Keratinocyte (primary cell): ENCODE measurements at regions not wholly inside any gene's neighbourhood (a gene's known extent, or its start where the extent isn't known, plus 50 kb on each side); places are given as distances from the start of the nearest gene placed in this dataset.

Experiments used
- DNase-seq: peaks from one replicate; pipeline ENCODE4 v3.0.0-alpha.2; 2011; ENCODE audit warnings: low read depth, missing footprints, low spot score
- FAIRE-seq: peaks from 2 replicates; lab custom pipeline; 2011; peaks lifted over from hg19 to GRCh38; lab: Jason Lieb, UNC
- H2AFZ ChIP-seq: 2 replicates; pipeline ENCODE4 v1.6.0; 2012; ENCODE audit warnings: low read length, control low read depth, inconsistent platforms; ENCODE audit not compliant: control insufficient read depth
- H3K27ac ChIP-seq: 2 replicates; pipeline ENCODE4 v1.5.1; 2011; ENCODE audit warnings: low read length; ENCODE audit not compliant: control insufficient read depth, insufficient read depth
- H3K27me3 ChIP-seq: 3 replicates; pipeline ENCODE4 v1.6.0; 2011; ENCODE audit warnings: low read length; ENCODE audit not compliant: control insufficient read depth, insufficient read depth; ENCODE audit errors: extremely low read depth
- H3K36me3 ChIP-seq, 2 experiments: 2 replicates in 1 of 2; 3 replicates in 1 of 2; pipeline ENCODE4 v1.5.1; 2011; ENCODE audit warnings: low read length in 2 of 2, mild to moderate bottlenecking in 1 of 2; ENCODE audit not compliant: control insufficient read depth in 2 of 2, insufficient read depth in 2 of 2; ENCODE audit errors: extremely low read depth in 1 of 2
- H3K4me1 ChIP-seq: 3 replicates; pipeline ENCODE4 v1.5.1; 2011; ENCODE audit warnings: low read length; ENCODE audit not compliant: control insufficient read depth, insufficient read depth; ENCODE audit errors: extremely low read depth
- H3K4me2 ChIP-seq: 3 replicates; pipeline ENCODE4 v1.6.0; 2011; ENCODE audit warnings: low read depth, low read length; ENCODE audit not compliant: control insufficient read depth, insufficient read depth; ENCODE audit errors: extremely low read depth
- H3K4me3 ChIP-seq, 3 experiments: fragments of 200-600 bp in 1 of 3; sonication (generic) in 1 of 3; 2 replicates in 2 of 3; 3 replicates in 1 of 3; pipeline ENCODE4 v1.5.1; 2011 to 2016; ENCODE audit warnings: low read length in 3 of 3, mild to moderate bottlenecking in 3 of 3, control low read depth in 2 of 3, inconsistent platforms in 1 of 3, low read depth in 1 of 3, mixed read lengths in 1 of 3, mixed run types in 1 of 3, moderate library complexity in 1 of 3; ENCODE audit not compliant: control insufficient read depth in 2 of 3, insufficient read depth in 2 of 3; ENCODE audit errors: extremely low read depth in 1 of 3
- H3K79me2 ChIP-seq: 2 replicates; pipeline ENCODE4 v1.6.0; 2012; ENCODE audit warnings: low read length; ENCODE audit not compliant: control insufficient read depth, insufficient read depth
- H3K9ac ChIP-seq: 3 replicates; pipeline ENCODE4 v1.6.0; 2011; ENCODE audit warnings: low read length; ENCODE audit not compliant: control insufficient read depth, insufficient read depth; ENCODE audit errors: extremely low read depth
- H3K9me1 ChIP-seq: 3 replicates; pipeline ENCODE4 v1.6.0; 2011; ENCODE audit warnings: low read length; ENCODE audit not compliant: control insufficient read depth, insufficient read depth; ENCODE audit errors: extremely low read depth
- H3K9me3 ChIP-seq: 2 replicates; pipeline ENCODE4 v1.5.1; 2012; ENCODE audit warnings: low read depth, low read length; ENCODE audit not compliant: control insufficient read depth
- H4K20me1 ChIP-seq: 3 replicates; pipeline ENCODE4 v1.6.0; 2011; ENCODE audit warnings: low read length; ENCODE audit not compliant: control insufficient read depth, insufficient read depth; ENCODE audit errors: extremely low read depth
- EZH2 ChIP-seq: IDR thresholded peaks from one replicate; pipeline ENCODE4 v1.6.1; 2012; ENCODE audit warnings: inconsistent platforms, mild to moderate bottlenecking, low read length, moderate library complexity
- dilution Hi-C: fragments of 300-500 bp; cut with MboI; formaldehyde crosslinking; loops from one replicate; pipeline ENCODE4 v1.7.0; 2020; ENCODE audit warnings: low sequenced_read_pairs; ENCODE audit not compliant: extremely low pct_ligation_motif_present
- TF ChIP-seq, protein P1 (sequence below), 3 experiments: IDR thresholded peaks in 1 of 3; conservative IDR thresholded peaks in 1 of 3; optimal IDR thresholded peaks in 1 of 3; 2 replicates in 2 of 3; 3 replicates in 1 of 3; pipeline versions ENCODE3 to v1.5.1; 2011; ENCODE audit warnings: low read length in 3 of 3, mild to moderate bottlenecking in 3 of 3, moderate library complexity in 2 of 3, control low read depth in 1 of 3, inconsistent platforms in 1 of 3; ENCODE audit not compliant: insufficient read depth in 2 of 3; ENCODE audit errors: extremely low read depth in 1 of 3

DNA sequence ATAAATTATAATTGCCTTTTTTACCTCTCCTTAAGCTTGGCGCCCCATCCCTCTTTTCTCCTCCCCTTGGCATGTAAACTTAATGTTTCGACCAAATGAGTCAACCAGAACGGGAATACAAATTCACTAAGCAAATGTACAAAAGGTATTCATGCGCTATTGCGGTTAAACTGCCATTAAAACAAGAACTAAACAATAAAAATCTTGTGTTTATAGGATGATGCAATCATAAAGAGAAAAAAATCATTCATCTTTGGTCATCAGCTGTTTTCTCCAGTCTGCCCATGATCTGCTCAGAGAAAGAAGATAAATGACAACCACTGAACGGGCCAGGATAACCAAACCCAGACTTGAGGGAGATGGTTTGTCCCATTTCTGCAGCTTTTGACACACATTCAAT is 534.2 kb upstream of the PLXNA2 start:
- Histone ChIP-seq H3K79me2 (no peaks in the 10 kb centered on the region), H3K36me3 (no peaks in the 10 kb centered on the region), H2AFZ (no peak overlapping the region), H3K4me2 (peak overlapping the region; percentile 0), H3K9me1 (no peaks in the 10 kb centered on the region), H3K9me3 (no peaks in the 10 kb centered on the region), H3K4me3 (no peak overlapping the region), H3K9ac (no peak overlapping the region), H4K20me1 (no peaks in the 10 kb centered on the region), H3K27ac (no peak overlapping the region), H3K4me1 (no peaks in the 10 kb centered on the region), H3K27me3 (no peaks in the 10 kb centered on the region)
- FAIRE-seq: no peak
- DNase-seq: peak; percentile 13
- TF ChIP-seq EZH2: no peak
- TF ChIP-seq, protein P1, sequence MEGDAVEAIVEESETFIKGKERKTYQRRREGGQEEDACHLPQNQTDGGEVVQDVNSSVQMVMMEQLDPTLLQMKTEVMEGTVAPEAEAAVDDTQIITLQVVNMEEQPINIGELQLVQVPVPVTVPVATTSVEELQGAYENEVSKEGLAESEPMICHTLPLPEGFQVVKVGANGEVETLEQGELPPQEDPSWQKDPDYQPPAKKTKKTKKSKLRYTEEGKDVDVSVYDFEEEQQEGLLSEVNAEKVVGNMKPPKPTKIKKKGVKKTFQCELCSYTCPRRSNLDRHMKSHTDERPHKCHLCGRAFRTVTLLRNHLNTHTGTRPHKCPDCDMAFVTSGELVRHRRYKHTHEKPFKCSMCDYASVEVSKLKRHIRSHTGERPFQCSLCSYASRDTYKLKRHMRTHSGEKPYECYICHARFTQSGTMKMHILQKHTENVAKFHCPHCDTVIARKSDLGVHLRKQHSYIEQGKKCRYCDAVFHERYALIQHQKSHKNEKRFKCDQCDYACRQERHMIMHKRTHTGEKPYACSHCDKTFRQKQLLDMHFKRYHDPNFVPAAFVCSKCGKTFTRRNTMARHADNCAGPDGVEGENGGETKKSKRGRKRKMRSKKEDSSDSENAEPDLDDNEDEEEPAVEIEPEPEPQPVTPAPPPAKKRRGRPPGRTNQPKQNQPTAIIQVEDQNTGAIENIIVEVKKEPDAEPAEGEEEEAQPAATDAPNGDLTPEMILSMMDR (optimal IDR thresholded peaks at IDR 0.05 in 1 of 3, IDR thresholded peaks at IDR 0.05 in 1 of 3, conservative IDR thresholded peaks at IDR 0.05 in 1 of 3; ENCODE audit: extremely low read depth in 1 of 3, insufficient read depth in 2 of 3, low read length in 3 of 3): no peak
- dilution Hi-C loops: no loop called here

DNA sequence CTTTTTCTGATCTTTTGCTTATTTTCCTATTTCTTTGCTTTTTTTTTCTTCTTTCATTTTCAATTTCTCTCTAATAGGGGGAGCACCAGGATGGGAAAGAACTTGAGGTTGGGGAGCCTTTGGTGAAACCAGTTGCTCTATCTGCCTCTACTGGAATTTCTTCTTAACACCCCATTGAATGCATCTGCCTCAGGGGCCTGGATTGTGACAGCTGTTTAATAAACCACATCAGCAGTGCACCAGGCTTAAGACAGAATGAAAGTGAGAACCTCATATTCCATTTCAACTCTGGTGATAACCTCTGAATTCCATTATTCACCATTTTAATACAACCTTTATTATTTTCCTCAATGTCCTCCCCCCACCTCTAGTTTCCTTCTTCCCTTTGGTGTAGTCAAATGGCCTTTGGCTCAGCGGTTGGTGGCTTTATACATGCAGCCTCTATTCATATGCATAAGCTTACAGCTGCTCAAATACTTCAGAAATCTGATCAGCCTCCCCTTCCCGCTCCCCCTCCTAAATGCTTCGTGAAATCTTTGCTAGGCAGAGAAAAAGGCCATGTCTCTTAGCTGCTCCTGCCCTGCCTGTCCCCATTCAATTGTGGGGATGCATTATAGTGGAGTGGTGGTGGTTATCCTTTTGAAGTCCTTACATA is 537.3 kb upstream of the PLXNA2 start:
- no peaks in the 10 kb centered on the region for H3K9me1 ChIP-seq
- no peak overlapping the region for H3K4me2 ChIP-seq
- H3K4me3 ChIP-seq: no peak overlapping the region
- no peak overlapping the region for H3K9ac ChIP-seq
- dilution Hi-C loops: no loop called here
- H3K79me2 ChIP-seq: no peaks in the 10 kb centered on the region
- no peaks in the 10 kb centered on the region for H3K36me3 ChIP-seq
- FAIRE-seq (no peak), DNase-seq (no peak)
- H3K4me1 ChIP-seq: no peaks in the 10 kb centered on the region
- H3K9me3 ChIP-seq: no peaks in the 10 kb centered on the region
- no peak overlapping the region for H2AFZ ChIP-seq
- no peak for TF ChIP-seq EZH2
- TF ChIP-seq, protein P1 (optimal IDR thresholded peaks at IDR 0.05 in 1 of 3, IDR thresholded peaks at IDR 0.05 in 1 of 3, conservative IDR thresholded peaks at IDR 0.05 in 1 of 3; ENCODE audit: extremely low read depth in 1 of 3, insufficient read depth in 2 of 3, low read length in 3 of 3): no peak
- H3K27me3 ChIP-seq: no peaks in the 10 kb centered on the region
- H3K27ac ChIP-seq: no peak overlapping the region
- H4K20me1 ChIP-seq: no peaks in the 10 kb centered on the region
